ENCODE measurements at regions not wholly inside any gene's neighbourhood (a gene's known extent, or its start where the extent isn't known, plus 50 kb on each side); places are given as distances from the start of the nearest gene placed in this dataset.
"Not testable (repeated sequence)": the region's sequence is repeated elsewhere in the genome, so short reads cannot be mapped to it uniquely, and the experiment has no call there.

- H3K36me3 ChIP-seq: no peaks in the 10 kb centered on the region
- TF ChIP-seq CTCF (IDR thresholded peaks at IDR 0.05): no peak
- H3K9me3 ChIP-seq: no peaks in the 10 kb centered on the region
- no peak overlapping the region for H3K4me3 ChIP-seq
- no peaks in the 10 kb centered on the region for H3K4me1 ChIP-seq
- H3K9ac ChIP-seq (ENCODE audit: low read depth in 2 of 2, low read length in 2 of 2): no peak overlapping the region
- H3K27ac ChIP-seq: no peak overlapping the region
- intact Hi-C loops (cut with DNase I): no loop called here
- H3K27me3 ChIP-seq: no peaks in the 10 kb centered on the region
- no peak for DNase-seq
Observed at GRCh38 chr9:27835286-27835685, 262.0 kb upstream of the C9orf72 start.

GRCh38 chr9:27835746-27836145 lies 262.5 kb upstream of the C9orf72 start:
- Histone ChIP-seq H3K27me3 (no peaks in the 10 kb centered on the region), H3K9me3 (no peaks in the 10 kb centered on the region), H3K4me1 (no peaks in the 10 kb centered on the region), H3K4me3 (no peak overlapping the region), H3K27ac (no peak overlapping the region), H3K9ac (ENCODE audit: low read depth in 2 of 2, low read length in 2 of 2) (no peak overlapping the region), H3K36me3 (no peaks in the 10 kb centered on the region)
- intact Hi-C loops (cut with DNase I): no loop called here
- no peak for TF ChIP-seq CTCF (IDR thresholded peaks at IDR 0.05)
- no peak for DNase-seq

GRCh38 chr9:27836661-27837401 lies 263.6 kb upstream of the C9orf72 start:
- Histone ChIP-seq H3K4me3 (no peak overlapping the region), H3K27me3 (no peaks in the 10 kb centered on the region), H3K9me3 (no peaks in the 10 kb centered on the region), H3K4me1 (no peaks in the 10 kb centered on the region), H3K27ac (no peak overlapping the region), H3K9ac (ENCODE audit: low read depth in 2 of 2, low read length in 2 of 2) (no peak overlapping the region), H3K36me3 (no peaks in the 10 kb centered on the region)
- TF ChIP-seq CTCF (IDR thresholded peaks at IDR 0.05): no peak
- DNase-seq: no peak
- intact Hi-C loops (cut with DNase I): no loop called here

GRCh38 chr9:27838876-27839275 lies 265.6 kb upstream of the C9orf72 start:
- DNase-seq: no peak
- H3K9me3 ChIP-seq: no peaks in the 10 kb centered on the region
- no peak overlapping the region for H3K27ac ChIP-seq
- no peaks in the 10 kb centered on the region for H3K27me3 ChIP-seq
- no peak overlapping the region for H3K4me3 ChIP-seq
- no peaks in the 10 kb centered on the region for H3K4me1 ChIP-seq
- intact Hi-C loops (cut with DNase I): no loop called here
- TF ChIP-seq CTCF (IDR thresholded peaks at IDR 0.05): no peak
- H3K9ac ChIP-seq (ENCODE audit: low read depth in 2 of 2, low read length in 2 of 2): no peak overlapping the region
- no peaks in the 10 kb centered on the region for H3K36me3 ChIP-seq

GRCh38 chr9:27839767-27840166 lies 266.5 kb upstream of the C9orf72 start:
- DNase-seq; H3K27me3 ChIP-seq; H3K36me3 ChIP-seq; H3K4me1 ChIP-seq; H3K27ac ChIP-seq; intact Hi-C loops (cut with DNase I); H3K4me3 ChIP-seq; H3K9ac ChIP-seq (ENCODE audit: low read depth in 2 of 2, low read length in 2 of 2); H3K9me3 ChIP-seq: not testable (repeated sequence)

GRCh38 chr9:27844797-27845196 lies 271.5 kb upstream of the C9orf72 start:
- Histone ChIP-seq H3K36me3 (no peaks in the 10 kb centered on the region), H3K4me1 (no peaks in the 10 kb centered on the region), H3K9ac (ENCODE audit: low read depth in 2 of 2, low read length in 2 of 2) (no peak overlapping the region), H3K9me3 (no peaks in the 10 kb centered on the region), H3K27ac (no peak overlapping the region), H3K4me3 (no peak overlapping the region), H3K27me3 (no peaks in the 10 kb centered on the region)
- intact Hi-C loops (cut with DNase I): no loop called here
- TF ChIP-seq CTCF (IDR thresholded peaks at IDR 0.05): no peak
- no peak for DNase-seq
